Vagina (tissue), 2 donors: ENCODE measurements at regions not wholly inside any gene's neighbourhood (a gene's known extent, or its start where the extent isn't known, plus 50 kb on each side); places are given as distances from the start of the nearest gene placed in this dataset.
"Not testable (repeated sequence)": the region's sequence is repeated elsewhere in the genome, so short reads cannot be mapped to it uniquely, and the experiment has no call there.

Experiments
- POLR2A ChIP-seq, 2 donors: fragments of 450-650 bp; IDR thresholded peaks; one replicate each; pipeline ENCODE4 v1.6.1; 2017; ENCODE audit warnings: antibody characterized with exemption in 2 of 2, mild to moderate bottlenecking in 2 of 2, moderate library complexity in 2 of 2
- POLR2AphosphoS5 ChIP-seq, 2 donors: sonication (generic); formaldehyde crosslinking; IDR thresholded peaks; one replicate each; pipeline ENCODE4 v1.9.0; 2017; ENCODE audit warnings: antibody characterized with exemption in 2 of 2, mild to moderate bottlenecking in 2 of 2, low read depth in 1 of 2; ENCODE audit not compliant: insufficient read depth in 1 of 2
- TF ChIP-seq, protein P1 (sequence below), 3 experiments: fragments of 450-650 bp in 2 of 3; fragments of 200-600 bp in 1 of 3; sonication (generic) in 1 of 3; IDR thresholded peaks; one replicate each; pipeline ENCODE4 v1.5.1; 2017 to 2019; ENCODE audit warnings: antibody characterized with exemption in 3 of 3, mild to moderate bottlenecking in 2 of 3, moderate library complexity in 2 of 3

GRCh38 chr10:37044319-37044718 is 81.1 kb upstream of the ANKRD30A start:
- TF ChIP-seq, protein P1, sequence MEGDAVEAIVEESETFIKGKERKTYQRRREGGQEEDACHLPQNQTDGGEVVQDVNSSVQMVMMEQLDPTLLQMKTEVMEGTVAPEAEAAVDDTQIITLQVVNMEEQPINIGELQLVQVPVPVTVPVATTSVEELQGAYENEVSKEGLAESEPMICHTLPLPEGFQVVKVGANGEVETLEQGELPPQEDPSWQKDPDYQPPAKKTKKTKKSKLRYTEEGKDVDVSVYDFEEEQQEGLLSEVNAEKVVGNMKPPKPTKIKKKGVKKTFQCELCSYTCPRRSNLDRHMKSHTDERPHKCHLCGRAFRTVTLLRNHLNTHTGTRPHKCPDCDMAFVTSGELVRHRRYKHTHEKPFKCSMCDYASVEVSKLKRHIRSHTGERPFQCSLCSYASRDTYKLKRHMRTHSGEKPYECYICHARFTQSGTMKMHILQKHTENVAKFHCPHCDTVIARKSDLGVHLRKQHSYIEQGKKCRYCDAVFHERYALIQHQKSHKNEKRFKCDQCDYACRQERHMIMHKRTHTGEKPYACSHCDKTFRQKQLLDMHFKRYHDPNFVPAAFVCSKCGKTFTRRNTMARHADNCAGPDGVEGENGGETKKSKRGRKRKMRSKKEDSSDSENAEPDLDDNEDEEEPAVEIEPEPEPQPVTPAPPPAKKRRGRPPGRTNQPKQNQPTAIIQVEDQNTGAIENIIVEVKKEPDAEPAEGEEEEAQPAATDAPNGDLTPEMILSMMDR (IDR thresholded peaks at IDR 0.05) = not testable (repeated sequence)
- not testable (repeated sequence) for TF ChIP-seq POLR2A (IDR thresholded peaks at IDR 0.05); POLR2AphosphoS5 (IDR thresholded peaks at IDR 0.05; ENCODE audit: insufficient read depth in 1 of 2, low read depth in 1 of 2)
